ENCODE measurements at regions not wholly inside any gene's neighbourhood (a gene's known extent, or its start where the extent isn't known, plus 50 kb on each side); places are given as distances from the start of the nearest gene placed in this dataset.

GRCh38 chr18:54004828-54005227 lies 219.6 kb downstream of the MBD2 start:
- H3K4me3 ChIP-seq, result no peak overlapping the region
- 69 to 77% methylated on average over 4 of the region's 4 CpGs for WGBS, 2 donors
- DNase-seq (no peak), ATAC-seq (ENCODE audit: low FRiP score in 2 of 2) (peak in 1 of 2 donors; percentile 15)
- H3K9me3 ChIP-seq, result no peaks in the 10 kb centered on the region
- no peak overlapping the region for H3K27ac ChIP-seq
- TF ChIP-seq POLR2A (IDR thresholded peaks at IDR 0.05), result no peak
- no peak for TF ChIP-seq EP300 (IDR thresholded peaks at IDR 0.05)
- TF ChIP-seq CTCF (IDR thresholded peaks at IDR 0.05), result no peak
- TF ChIP-seq POLR2AphosphoS5 (IDR thresholded peaks at IDR 0.05), result no peak
- H3K4me1 ChIP-seq, result no peaks in the 10 kb centered on the region
- H3K36me3 ChIP-seq, result no peaks in the 10 kb centered on the region
- no peaks in the 10 kb centered on the region for H3K27me3 ChIP-seq

GRCh38 chr18:54003195-54003594 lies 221.3 kb downstream of the MBD2 start:
- Histone ChIP-seq H3K27me3 (no peaks in the 10 kb centered on the region), H3K4me3 (no peak overlapping the region), H3K36me3 (no peaks in the 10 kb centered on the region), H3K27ac (no peak overlapping the region), H3K9me3 (no peaks in the 10 kb centered on the region), H3K4me1 (no peaks in the 10 kb centered on the region)
- no peak for ATAC-seq (ENCODE audit: low FRiP score in 2 of 2)
- 70 to 83% methylated on average over 2 of the region's 2 CpGs for WGBS, 2 donors
- DNase-seq, result no peak
- TF ChIP-seq POLR2AphosphoS5 (IDR thresholded peaks at IDR 0.05) (no peak), EP300 (IDR thresholded peaks at IDR 0.05) (no peak), POLR2A (IDR thresholded peaks at IDR 0.05) (no peak), CTCF (IDR thresholded peaks at IDR 0.05) (no peak)

- TF ChIP-seq EP300 (IDR thresholded peaks at IDR 0.05), result no peak
- no peak for TF ChIP-seq POLR2A (IDR thresholded peaks at IDR 0.05)
- TF ChIP-seq CTCF (IDR thresholded peaks at IDR 0.05), result no peak
- no peak for TF ChIP-seq POLR2AphosphoS5 (IDR thresholded peaks at IDR 0.05)
- ATAC-seq (ENCODE audit: low FRiP score in 2 of 2), result no peak
- Histone ChIP-seq H3K36me3 (no peaks in the 10 kb centered on the region), H3K9me3 (no peaks in the 10 kb centered on the region), H3K27ac (no peak overlapping the region), H3K27me3 (no peaks in the 10 kb centered on the region), H3K4me1 (no peaks in the 10 kb centered on the region), H3K4me3 (no peak overlapping the region)
- DNase-seq, result no peak
- 89 to 93% methylated on average over 1 of the region's 1 CpG for WGBS, 2 donors
These were observed 227.4 kb downstream of the MBD2 start for GRCh38 chr18:53997064-53997463.

- Histone ChIP-seq H3K27ac (no peak overlapping the region), H3K4me1 (no peaks in the 10 kb centered on the region), H3K36me3 (no peaks in the 10 kb centered on the region), H3K4me3 (no peak overlapping the region), H3K27me3 (no peaks in the 10 kb centered on the region), H3K9me3 (no peaks in the 10 kb centered on the region)
- ATAC-seq (ENCODE audit: low FRiP score in 2 of 2) (no peak), DNase-seq (no peak)
- WGBS, 2 donors, result 83 to 87% methylated on average over 2 of the region's 2 CpGs
- no peak for TF ChIP-seq EP300 (IDR thresholded peaks at IDR 0.05)
- no peak for TF ChIP-seq POLR2AphosphoS5 (IDR thresholded peaks at IDR 0.05)
- TF ChIP-seq POLR2A (IDR thresholded peaks at IDR 0.05), result no peak
- TF ChIP-seq CTCF (IDR thresholded peaks at IDR 0.05), result no peak
These were observed 230.5 kb downstream of the MBD2 start for GRCh38 chr18:53994016-53994415.

- ATAC-seq (ENCODE audit: low FRiP score in 2 of 2) (no peak), DNase-seq (no peak)
- no peaks in the 10 kb centered on the region for H3K36me3 ChIP-seq
- H3K4me1 ChIP-seq, result no peaks in the 10 kb centered on the region
- WGBS, 2 donors, result 80 to 85% methylated on average over 5 of the region's 5 CpGs
- H3K27ac ChIP-seq, result no peak overlapping the region
- no peaks in the 10 kb centered on the region for H3K27me3 ChIP-seq
- H3K9me3 ChIP-seq, result no peaks in the 10 kb centered on the region
- TF ChIP-seq POLR2A (IDR thresholded peaks at IDR 0.05) (no peak), CTCF (IDR thresholded peaks at IDR 0.05) (no peak), EP300 (IDR thresholded peaks at IDR 0.05) (no peak), POLR2AphosphoS5 (IDR thresholded peaks at IDR 0.05) (no peak)
- H3K4me3 ChIP-seq, result no peak overlapping the region
These were observed 232.7 kb downstream of the MBD2 start for GRCh38 chr18:53991805-53992204.
